DMS114 treated with DMSO at 0.1 percent for 48 hours (cell line): ENCODE measurements at regions not wholly inside any gene's neighbourhood (a gene's known extent, or its start where the extent isn't known, plus 50 kb on each side); places are given as distances from the start of the nearest gene placed in this dataset.
"Not testable (repeated sequence)": the region's sequence is repeated elsewhere in the genome, so short reads cannot be mapped to it uniquely, and the experiment has no call there.

ENCODE experiments used
- DNase-seq: peaks from one replicate; lab custom pipeline; 2025; ENCODE audit not compliant: unreplicated experiment; lab: John Stamatoyannopoulos, UW

GRCh38 chr5:3489239-3489843 lies 106.3 kb upstream of the IRX1 start:
- no peak for DNase-seq

- no peak for DNase-seq
Measured at GRCh38 chr5:3484836-3485235, 110.8 kb upstream of the IRX1 start.

- no peak for DNase-seq
Measured at GRCh38 chr5:3481175-3481574, 114.5 kb upstream of the IRX1 start.

GRCh38 chr5:3475674-3476073 lies 120.0 kb upstream of the IRX1 start:
- no peak for DNase-seq

- no peak for DNase-seq
Measured at GRCh38 chr5:3466392-3466791, 129.2 kb upstream of the IRX1 start.

GRCh38 chr5:3460416-3460815 lies 135.2 kb upstream of the IRX1 start:
- no peak for DNase-seq

GRCh38 chr5:3456121-3456681 lies 139.4 kb upstream of the IRX1 start:
- DNase-seq = no peak

GRCh38 chr5:3454028-3454427 lies 141.6 kb upstream of the IRX1 start:
- not testable (repeated sequence) for DNase-seq

GRCh38 chr5:3452622-3453021 lies 143.0 kb upstream of the IRX1 start:
- DNase-seq = no peak

GRCh38 chr5:3451961-3452360 lies 143.7 kb upstream of the IRX1 start:
- no peak for DNase-seq

GRCh38 chr5:3449481-3449880 lies 146.2 kb upstream of the IRX1 start:
- no peak for DNase-seq

GRCh38 chr5:3446410-3446809 lies 149.2 kb upstream of the IRX1 start:
- DNase-seq = no peak

GRCh38 chr5:3445517-3445916 lies 150.1 kb upstream of the IRX1 start:
- DNase-seq = not testable (repeated sequence)

GRCh38 chr5:3432135-3432534 lies 163.5 kb upstream of the IRX1 start:
- no peak for DNase-seq

- DNase-seq = no peak
Measured at GRCh38 chr5:3430691-3431090, 164.9 kb upstream of the IRX1 start.

- DNase-seq = no peak
Measured at GRCh38 chr5:3429962-3430361, 165.7 kb upstream of the IRX1 start.

- no peak for DNase-seq
Measured at GRCh38 chr5:3428334-3428733, 167.3 kb upstream of the IRX1 start.

GRCh38 chr5:3424946-3425345 lies 170.7 kb upstream of the IRX1 start:
- DNase-seq = no peak

GRCh38 chr5:3417376-3417943 lies 178.2 kb upstream of the IRX1 start:
- no peak for DNase-seq

- no peak for DNase-seq
Measured at GRCh38 chr5:3414371-3414770, 181.3 kb upstream of the IRX1 start.

- DNase-seq = no peak
Measured at GRCh38 chr5:3412146-3412545, 183.5 kb upstream of the IRX1 start.

GRCh38 chr5:3411363-3411762 lies 184.3 kb upstream of the IRX1 start:
- no peak for DNase-seq

GRCh38 chr5:3401635-3402034 lies 194.0 kb upstream of the IRX1 start:
- no peak for DNase-seq
